ENCODE measurements at regions not wholly inside any gene's neighbourhood (a gene's known extent, or its start where the extent isn't known, plus 50 kb on each side); places are given as distances from the start of the nearest gene placed in this dataset.
A peak's percentile ranks its signal among the peaks of the same experiment; 100 is the strongest.
"Not testable (repeated sequence)": the region's sequence is repeated elsewhere in the genome, so short reads cannot be mapped to it uniquely, and the experiment has no call there.

DNA sequence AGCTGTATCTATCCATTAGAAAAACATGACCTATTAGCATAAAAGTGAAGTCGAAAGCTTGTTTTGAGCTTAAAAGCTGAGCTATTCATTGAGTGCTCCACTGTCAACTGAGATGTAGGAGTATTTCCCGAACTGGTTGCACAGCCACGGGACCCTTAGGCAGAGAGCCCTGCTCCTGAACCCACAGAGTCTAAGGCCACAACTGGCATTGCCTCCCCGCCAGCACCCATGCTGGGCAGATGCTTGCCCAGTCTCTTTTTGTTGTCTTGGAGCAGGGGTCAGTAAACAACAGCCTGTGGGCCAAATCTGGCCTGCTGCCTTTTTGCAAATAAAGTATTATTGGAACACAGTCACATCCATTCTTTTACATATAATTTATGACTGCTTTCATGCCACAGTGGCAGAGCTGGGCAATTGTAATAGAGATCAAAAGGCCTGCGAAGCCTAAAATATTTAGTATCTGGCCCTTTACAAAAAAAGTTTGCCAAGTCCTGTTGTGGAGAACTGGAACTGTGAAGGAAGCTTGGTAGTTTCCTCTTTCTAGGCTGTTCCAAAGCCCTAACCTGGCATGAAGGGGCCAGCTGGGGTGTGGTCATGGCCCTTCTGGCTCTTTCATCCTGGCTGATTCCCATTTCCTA lies 58.4 kb upstream of the WAPL start:
- DNase-seq, result no peak

DNA sequence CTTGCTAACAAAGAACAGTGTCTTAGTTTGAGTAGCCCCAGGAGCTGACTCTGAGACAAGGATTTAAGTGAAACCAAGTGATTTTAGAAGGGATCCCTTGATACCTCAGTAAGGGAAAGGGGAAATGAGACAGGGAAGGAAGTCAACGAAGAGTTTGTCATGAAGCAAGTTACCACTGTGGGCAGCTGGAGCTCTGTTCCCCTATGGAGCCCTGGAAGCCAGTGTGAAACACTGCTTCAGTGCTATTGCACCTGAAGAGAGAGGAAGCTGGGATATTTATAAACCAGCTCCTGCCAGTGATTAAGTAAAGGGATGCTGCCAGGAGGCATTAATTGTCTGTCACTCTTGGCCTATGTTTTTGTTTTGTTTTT lies 58.9 kb upstream of the WAPL start:
- DNase-seq, result no peak

DNA sequence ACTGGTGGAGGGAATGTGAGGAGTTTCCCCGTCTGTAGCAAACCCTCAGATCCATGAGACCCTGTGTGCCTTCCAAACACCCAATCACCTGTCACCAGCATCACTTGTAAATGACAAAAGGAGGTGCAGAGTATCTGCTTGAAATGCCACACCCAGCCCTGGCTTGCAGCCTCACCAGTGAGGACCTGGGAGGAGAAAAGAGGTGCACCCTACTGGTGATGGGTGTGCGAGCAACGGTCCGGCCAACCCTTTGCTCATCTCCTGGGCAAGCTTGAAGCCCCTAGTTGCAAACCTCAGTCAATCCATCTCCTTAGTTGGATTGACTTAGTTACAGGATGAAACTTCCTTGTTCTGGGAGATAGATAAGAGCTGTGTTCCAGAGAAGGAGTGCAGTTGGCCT lies 62.4 kb upstream of the WAPL start:
- DNase-seq, result no peak

DNA sequence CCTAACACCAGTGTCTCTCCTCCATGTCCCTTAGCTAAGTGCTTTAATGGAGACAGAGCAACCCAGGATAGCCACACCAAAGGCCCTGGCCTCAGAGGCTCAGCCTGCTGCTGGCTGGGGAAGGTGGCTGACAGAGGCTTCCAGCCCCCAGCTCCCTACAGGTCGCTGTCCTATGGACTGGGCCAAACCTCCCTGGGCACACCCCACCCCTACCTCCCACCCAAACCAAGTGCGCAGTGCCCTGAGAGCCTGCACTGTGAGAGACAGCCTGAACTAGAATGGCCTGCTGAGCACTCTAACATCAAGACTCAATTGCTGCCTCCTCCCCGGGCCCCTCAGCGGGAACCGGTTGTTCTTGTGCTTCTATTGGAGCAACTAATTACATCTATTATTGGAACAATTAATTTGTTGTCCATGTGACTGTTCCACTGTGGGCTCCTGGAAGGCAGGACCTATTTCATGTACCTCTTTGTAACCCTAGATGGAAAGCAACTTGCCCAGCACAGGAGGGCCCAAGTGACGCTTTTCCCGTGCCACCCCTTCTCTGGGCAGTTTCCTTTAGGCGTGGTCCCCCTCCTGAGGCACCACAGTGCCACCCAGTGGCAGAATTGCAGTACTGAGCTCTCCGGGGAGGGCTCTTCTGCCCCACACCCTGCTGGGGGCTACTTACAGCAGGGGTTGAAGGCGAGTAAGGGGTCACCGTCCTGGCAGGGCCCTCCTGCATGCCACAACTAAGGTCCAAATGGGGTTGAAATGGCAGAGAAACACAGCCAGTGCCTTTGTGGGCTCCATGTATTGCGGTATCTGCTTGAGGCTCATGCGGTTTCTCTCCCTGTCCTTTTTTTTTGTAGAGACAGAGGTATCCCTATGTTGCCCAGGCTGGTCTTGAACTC lies 63.7 kb upstream of the WAPL start:
- no peak for DNase-seq

DNA sequence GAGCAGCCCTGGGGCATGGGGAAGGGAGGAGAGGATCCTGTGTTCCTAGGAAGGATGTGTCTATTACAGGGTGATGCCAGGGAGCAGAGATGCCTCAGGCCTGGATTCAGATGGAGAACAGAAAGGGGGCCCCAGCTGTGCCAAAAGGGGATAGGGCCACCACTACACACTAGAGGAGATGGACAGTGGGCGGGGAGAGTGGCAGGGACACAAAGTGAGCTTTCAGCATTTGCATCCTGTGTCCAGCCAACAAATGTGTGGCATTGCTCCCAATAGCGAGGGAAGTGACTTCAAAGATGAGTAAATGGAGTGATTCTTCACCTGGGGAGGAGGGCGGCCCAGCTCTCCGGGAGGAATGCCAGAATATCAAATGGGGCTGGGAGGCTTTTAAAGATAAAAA lies 64.9 kb upstream of the WAPL start:
- DNase-seq, result no peak

DNA sequence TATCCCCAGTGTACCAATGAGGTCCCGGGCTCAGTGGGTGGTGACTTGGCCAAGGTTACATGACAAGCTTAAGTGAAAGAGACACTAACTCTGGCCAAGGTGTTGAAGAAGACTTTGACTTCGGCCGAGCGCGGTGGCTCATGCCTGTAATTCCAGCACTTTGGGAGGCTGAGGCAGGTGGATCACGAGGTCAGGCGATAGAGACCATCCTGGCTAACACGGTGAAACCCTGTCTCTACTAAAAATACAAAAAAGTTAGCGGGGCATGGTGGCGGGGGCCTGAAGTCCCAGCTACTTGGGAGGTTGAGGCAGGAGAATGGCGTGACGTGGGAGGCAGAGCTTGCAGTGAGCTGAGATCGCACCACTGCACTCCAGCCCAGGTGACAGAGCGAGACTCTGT lies 65.6 kb upstream of the OPN4 start:
- not testable (repeated sequence) for DNase-seq

DNA sequence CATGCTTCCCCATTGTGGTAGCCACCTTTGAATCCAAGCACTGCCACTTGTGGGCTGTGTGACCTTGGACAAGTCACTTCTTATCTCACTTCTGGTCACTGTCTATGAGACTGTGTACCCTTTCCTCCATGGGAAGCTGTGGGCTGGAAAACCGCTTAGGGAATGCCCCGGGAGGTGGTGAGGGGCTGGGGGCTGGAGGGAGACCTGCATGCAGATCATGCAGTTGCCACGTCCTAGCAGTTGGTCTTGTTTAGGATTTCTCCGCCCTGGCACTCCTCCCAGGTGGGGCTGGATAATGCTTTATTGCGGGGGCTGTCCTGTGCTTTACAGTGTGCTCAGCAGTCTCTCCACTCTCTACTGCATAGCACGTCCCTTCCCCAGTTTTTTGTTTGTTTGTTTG lies 62.9 kb upstream of the OPN4 start:
- DNase-seq, result no peak

DNA sequence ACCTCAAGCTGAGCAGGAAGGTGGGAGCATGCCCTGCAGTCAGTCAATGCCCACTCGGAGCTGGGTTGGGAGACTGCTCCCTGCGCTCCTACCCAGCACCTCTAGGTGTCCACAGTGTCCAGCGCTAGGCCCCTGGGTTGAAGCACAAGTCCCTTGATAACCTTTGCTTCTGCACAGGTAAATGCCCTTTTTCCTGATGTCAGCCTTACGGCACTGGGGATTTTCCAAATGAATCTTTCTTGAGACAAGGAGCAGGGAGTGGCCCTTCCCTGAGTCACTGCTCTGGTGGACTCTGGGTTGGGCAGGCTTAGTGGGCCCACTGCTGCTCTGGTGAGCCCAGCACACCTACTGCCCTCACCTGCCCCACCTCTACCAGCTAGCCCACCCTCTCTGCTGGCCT lies 61.9 kb upstream of the OPN4 start:
- DNase-seq, result no peak

DNA sequence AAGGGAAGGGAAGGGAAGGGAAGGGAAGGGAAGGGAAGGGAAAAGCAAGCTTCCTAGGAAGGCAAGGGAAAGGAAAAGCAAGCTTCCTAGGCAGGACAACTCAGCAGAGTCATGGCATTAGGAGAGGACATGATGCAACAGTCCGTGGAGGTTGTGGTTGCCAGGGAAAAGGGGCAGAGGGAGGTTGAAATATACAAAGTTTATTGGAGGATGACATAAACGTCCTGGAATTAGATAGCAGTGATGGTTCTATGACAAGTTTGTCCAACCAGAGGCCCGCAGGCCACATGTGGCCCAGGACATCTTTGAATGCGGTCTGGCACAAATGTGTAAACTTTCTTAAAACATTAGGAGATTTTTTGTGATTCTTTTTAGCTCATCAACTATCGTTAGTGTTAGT lies 59.8 kb upstream of the OPN4 start:
- DNase-seq, result no peak

DNA sequence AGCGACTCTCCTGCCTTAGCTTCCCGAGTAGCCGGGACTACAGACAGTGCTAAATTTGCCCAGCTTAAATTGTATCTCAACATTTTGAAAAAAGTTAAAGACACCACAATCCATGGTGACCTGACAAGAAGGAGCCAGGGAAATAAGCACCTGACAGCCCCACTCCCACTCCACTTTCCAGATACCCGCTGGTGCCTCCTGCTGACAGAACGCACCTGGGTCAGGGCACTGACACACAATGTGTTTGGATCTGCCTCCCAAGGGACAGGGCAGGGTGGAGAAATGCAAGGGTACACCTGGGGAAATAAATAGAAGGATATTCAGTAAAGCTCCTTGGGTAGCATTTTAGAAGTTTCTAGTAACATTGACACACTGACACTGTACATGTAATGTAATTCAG lies 58.9 kb upstream of the OPN4 start:
- DNase-seq, result no peak

DNA sequence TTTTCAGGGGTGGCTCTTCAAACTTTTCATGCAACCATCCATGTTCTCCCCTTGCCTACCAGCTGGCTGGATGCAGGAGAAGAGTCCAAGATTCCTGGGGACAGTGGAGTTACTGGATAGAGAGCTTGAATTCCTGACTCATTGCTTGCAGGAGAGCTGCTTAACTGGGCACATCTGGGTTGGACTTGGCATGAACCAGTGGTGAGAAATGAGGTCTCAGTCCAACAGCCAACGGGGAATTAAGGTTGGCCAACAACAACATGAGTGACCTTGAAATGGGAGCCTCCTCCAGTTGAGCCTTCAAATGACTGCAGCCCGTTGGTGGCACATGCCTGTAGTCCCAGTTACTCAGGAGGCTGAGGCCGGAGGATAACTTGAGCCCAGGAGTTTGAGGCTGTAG lies 58.1 kb upstream of the OPN4 start:
- DNase-seq, result no peak

DNA sequence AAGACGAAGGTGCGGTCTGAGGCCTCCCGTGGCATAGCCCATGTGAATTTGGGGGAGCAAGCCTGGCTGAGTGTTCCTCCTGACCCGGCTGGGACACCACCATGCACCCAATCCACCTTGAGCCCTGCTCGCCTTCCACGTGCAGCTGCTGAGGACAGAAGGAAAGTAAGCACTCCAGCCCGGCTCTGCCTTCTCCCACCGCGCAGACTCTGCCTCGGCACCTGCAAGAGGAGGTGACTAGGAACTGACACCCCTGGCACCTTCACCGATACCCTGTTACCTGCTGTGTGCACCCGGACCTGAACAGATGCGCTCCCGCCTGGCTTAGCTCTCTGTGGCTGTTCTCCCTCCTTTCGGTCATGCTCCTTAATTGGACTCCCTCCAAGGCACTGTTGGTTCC lies 57.0 kb upstream of the OPN4 start:
- DNase-seq, result peak; percentile 25

DNA sequence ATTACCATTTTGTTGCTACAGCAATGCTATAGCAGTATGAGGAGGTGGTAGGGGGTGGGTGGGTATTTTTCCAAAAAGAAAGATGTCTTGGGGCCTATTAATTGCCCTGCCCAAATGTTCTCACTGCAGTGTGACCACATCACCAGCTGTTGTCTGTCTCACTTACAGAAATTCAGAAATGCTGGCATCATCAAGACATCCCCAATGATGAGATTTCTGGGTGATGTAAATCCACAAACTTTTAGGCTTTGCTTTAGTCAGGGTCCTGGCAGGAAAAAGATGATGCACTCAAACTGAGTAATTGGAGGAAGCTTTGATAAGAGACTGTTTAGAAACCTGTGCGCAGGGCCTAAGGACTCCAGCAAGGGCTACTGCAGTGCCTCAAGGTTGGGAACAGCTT lies 56.2 kb upstream of the OPN4 start:
- DNase-seq, result no peak

DNA sequence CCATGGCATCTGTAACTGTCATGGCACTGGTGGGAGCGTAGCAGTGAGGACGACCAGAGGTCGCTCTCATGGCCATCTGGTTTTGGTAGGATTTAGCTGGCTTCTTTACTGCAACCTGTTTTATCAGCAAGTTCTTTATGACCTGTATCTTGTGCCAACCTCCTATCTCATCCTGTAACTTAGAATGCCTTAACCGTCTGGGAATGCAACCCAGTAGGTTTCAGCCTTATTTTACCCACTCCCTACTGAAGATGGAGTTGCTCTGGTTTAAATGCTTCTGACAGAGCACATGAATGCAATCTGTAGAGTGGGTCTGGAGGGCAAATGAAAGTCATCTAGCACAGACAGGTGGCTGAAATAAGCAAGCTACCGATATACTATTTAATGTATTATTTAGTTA lies 55.3 kb upstream of the OPN4 start:
- no peak for DNase-seq

DNA sequence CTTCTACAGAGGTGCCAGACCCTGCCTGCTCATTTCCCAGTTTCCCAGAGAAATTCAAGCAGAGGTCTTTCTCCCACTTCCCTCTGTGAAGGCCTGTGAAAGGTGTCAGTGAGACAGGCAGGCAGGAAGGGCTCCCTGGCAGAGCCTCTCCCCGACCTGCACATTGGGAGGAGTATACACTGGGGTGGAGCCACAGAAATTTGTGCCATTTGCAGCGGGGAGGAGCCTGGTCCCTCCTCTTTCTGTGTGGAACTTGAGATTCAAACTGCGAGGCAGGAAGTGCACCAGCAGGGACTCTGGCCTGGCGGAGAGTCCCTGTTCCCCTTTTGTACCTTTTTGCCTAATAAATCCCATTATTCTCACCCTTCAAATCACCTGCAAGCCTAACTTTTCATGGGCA lies 54.6 kb upstream of the OPN4 start:
- no peak for DNase-seq

DNA sequence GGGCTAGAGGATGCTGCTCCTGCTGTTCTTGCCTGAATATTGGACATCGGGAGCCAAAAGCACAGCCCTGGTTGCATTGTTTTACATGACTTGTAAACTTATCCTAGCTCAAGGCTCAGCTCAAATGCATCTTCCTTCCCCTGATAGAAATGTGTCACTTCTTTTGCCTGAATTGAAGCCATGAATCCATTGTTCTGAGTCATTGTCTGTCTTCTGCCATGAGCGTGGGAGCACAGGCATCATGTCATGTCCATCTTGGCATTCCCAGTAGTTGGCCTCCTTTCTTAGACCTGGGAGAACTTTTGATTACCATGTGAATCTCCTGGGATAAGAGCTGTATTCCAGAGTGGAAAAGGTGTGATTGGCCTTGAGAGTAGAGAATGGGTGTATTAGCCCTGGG lies 54.1 kb upstream of the OPN4 start:
- DNase-seq, result no peak

DNA sequence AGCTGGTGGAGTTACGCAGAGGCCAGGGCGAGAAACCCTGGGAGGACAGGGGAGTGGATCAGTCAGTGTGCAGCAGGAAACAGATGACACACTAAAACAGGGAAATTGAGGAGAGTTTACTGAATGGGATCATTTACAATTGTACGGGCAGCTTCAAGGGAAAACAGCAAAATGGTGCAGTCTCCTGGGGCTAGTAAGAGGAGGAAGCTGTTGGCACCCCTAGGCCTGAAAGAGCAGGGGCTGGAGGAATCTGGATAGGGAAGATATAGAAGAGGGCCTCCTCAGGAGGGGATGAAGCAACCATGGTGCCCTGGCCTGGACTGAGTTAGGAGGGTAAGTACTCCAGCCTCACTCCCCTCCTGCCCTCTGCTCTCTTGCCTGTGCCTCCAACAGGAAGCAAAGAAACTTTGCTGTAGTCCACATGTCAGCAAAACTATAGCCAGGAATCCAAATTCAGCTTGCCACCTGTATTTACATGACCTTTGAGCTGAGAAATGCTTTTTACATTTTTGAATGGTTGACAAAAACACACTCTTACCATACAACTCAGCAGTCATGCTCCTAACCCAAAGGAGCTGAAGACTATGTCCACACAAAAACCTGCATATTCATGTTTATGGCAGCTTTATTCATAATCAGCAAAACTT lies 52.3 kb upstream of the OPN4 start:
- no peak for DNase-seq

DNA sequence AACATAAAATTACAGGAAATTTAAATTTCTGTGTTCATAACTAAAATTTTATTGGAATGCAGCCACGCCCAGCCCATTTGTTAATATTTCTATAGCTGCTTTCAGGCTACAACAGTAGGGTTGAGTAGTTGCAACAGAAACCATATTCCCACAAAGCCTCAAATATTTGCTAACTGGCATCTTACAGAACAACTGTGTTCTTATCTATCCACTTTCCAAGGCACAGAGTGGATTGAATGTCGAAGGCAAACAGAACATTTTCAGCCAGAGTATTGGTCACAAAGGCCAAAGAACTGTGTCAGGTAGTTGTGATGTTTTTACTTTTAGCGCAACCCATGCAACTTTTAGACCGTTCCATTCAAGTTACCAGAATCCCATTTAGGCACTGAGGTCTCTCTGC lies 51.1 kb upstream of the OPN4 start:
- DNase-seq, result no peak

Measured in NCI-H2171 (cell line).